Stimulated activated CD8-positive, alpha-beta memory T cell treated with anti-CD3 and anti-CD28 coated beads, Interleukin-15, amount 100 ng/mL, for 24 hours (primary cell): ENCODE measurements at regions not wholly inside any gene's neighbourhood (a gene's known extent, or its start where the extent isn't known, plus 50 kb on each side); places are given as distances from the start of the nearest gene placed in this dataset.

Experiments
- DNase-seq: peaks from one replicate; pipeline ENCODE4 v3.0.0-alpha.2; 2020; ENCODE audit warnings: low read depth

DNA sequence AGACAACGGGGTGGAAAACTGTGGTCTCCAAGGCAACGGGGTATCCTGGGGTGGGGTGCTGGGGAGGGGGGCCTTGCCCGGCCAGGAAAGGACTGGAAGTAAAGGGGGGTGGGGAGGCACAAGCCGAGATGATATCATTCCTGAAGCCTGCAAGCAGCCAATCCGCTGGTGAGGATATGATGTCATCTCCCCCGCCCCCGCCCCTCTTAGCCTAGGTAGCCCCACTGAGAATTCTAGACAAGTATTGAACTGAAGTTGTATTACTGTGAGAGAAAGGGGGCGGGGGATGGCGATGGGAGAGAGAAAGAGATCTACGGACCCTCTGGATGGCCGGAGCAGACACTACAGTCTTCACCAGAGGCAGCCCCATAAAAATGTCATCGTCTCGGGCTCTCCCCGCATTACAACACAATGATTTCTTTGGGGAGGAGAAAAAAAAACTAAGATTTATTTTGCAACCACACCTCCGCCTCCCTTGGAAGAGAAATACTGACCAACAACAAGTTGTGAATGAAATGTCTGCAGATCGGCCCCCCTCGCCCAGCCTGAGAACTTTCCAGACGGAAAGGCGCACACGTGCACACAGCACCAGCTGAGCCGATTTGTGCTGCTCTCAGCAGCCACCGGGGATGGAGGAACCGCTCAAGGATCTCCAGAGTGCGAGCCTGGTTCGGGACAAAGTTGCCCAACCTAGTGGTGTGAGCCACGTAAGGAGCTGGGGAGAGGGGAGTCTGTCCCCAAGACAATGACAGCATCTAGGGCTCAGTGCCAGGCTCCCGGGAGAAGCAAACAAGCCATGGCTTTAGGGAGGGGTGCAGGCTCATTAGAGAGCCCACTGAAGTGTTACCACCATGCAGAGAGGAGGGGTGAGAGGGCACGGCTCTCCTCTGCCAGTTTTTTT is 222.1 kb downstream of the SOX9 start:
- DNase-seq, result no peak

DNA sequence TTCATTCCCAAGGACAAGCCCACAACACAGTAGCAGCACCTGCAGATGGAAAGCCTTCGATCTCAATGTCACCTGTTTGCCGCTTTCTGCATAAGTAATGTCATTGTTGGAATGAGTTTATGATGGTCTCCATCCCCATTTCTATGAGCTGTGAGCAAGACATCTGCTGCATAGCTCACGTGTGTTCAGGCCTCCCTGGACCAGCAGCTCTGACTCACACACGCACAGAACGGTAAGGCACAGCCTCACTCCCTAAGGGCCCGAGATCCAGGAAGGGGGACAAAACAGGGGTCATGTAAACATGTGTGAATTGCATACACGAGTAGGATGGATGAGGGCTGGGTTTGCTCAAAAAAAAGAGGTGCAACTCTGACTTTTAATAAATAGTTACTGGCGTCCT is 223.1 kb downstream of the SOX9 start:
- no peak for DNase-seq

DNA sequence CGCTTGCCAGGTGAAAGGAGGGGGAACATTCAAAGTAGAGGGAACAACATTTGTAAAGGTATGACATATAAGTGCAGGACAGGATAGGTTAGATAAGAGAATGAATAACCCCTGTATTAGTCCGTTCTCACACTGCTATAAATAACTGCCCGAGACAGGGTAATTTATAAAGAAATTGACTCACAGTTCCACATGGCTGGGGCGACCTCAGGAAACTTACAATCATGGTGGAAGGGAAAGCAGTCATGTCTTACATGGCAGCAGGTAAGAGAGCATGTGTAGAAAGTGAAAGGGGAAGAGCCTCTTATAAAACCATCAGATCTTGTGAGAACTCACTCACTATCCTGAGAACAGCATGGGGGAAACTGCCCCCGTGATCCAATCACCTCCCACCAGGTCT is 223.8 kb downstream of the SOX9 start:
- DNase-seq, result no peak

DNA sequence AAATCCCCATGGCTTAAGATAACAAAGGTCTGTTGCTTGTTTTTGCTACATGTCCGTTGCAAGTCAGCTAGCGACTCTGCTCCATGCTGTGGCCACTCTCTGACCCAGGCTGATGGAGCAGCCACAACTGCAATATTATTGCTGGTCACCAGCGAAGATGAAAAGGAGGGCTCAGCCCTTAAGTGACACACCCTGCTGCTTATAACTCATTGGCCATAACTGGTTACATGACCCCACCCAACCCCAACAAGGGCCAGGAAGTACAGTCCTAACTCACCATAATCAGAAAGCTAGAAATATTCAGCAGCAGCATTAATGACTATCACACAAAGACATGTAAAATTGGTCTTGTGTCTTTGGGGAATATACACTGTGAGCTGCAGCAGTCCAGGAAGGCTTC is 224.3 kb downstream of the SOX9 start:
- no peak for DNase-seq

DNA sequence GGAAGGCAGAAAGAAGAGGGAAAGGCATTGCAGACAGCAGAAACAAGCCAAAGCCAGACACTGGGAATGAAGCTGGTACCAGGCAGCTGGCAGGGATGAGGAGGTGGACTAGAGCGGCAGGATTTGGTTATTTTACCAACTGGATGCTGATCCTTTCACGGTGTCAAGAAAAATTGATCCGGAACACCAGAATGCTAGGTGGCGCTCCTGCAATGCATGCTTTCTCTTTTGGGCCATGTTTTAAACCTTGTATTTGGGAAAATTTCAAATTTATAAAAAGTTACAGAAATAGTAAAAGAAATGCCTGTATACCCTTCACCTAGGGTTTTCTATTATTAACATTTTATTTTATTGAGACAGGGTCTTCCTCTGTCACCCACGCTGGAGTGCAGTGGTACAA is 224.7 kb downstream of the SOX9 start:
- DNase-seq, result no peak

DNA sequence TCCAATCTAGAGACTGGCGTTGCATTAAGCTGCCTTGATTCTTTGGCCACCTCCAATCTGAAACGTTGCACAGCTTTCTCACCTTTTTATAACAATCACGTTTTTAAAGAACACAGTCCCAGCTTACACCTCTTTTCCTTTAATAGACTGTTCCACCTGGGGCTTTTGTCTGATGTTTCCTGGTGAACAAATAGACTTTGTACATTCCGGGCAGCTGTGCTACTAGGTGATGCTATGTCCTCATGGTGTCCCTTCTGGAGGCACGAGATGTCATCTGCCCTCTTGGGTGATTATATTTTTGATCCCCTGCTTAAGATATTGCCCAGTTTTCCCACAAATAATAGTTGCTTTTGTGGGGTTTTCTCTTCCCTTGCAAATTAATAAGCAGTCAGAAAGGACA is 225.5 kb downstream of the SOX9 start:
- DNase-seq, result no peak

DNA sequence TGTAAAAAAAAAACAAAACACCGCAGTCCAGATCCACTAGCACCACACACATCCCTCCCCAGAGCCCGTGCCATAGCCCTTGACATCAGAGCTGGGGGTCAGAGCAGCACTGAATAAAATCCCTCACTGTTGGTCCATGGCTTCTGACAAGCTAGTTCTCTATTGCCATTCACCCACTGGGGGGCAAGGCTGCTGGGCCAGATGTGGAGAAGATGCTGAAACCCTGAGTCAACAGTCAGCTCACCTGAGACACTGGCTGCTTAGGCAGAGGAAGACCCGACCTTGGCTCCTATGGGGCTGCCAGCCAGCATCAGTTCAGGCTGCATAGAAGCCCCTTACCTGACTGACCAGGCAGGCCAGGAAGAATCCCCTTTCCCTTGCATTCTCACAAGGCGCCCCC is 228.2 kb downstream of the SOX9 start:
- no peak for DNase-seq

DNA sequence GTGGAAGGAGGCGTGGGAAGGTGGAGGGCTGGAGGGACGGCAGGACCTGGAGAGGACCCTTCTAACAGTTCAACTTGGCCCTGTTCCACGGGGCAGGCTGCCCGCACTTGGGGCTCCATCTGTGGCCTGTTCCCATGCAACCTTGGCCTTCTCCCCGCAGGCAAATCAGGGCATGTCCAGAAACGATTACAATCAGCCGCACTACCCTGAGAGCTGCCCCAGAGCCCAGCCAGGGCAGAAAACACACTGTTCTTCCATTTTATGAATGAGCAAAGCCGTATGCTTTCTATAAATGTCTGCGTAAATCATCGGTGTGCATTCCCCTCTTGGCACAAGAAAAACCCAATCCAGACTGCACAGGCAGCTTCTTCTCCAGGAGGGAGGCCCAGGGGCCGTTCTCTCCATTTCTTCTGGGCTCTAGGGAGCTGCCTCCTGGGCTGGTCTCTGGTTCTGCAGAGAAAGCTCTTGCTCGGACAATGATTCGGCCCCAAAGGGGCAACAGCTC is 228.7 kb downstream of the SOX9 start:
- DNase-seq, result no peak

DNA sequence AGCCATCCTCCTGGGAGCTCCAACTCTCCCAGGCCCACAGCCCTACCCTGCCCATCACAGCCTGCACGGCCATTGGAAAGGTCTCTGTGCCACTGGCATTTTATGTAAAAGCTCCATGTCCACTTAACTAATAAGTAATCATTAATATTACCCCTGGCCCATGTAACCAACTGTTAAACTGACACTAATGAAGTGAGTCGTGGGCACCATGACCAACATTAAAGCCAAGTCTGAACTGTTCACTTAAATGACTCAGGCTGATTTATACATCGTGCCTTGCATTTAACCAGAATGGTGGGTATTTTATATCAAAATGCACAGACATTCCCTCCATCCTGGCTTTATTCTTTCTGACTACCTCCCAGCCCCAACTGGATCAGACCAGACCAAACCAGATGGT is 229.3 kb downstream of the SOX9 start:
- no peak for DNase-seq

DNA sequence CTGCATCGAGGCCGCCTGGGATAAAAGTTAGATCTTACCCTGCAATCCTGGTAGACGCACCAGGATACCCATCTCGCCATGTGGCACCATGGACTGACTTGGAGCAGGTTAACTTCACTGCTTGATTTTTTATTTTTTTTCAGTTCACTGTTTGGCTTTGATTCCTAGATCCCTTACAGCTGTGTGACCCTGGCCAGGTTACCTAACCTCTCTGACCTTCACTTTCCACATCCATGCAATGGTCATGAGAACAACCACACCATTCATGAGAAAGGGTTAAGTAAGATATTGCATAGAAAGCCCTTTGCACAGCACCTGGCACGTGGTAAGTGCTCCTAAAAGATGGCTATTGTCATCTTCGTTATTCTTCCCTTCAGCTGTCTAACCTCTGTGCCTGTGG is 230.5 kb downstream of the SOX9 start:
- DNase-seq, result no peak

DNA sequence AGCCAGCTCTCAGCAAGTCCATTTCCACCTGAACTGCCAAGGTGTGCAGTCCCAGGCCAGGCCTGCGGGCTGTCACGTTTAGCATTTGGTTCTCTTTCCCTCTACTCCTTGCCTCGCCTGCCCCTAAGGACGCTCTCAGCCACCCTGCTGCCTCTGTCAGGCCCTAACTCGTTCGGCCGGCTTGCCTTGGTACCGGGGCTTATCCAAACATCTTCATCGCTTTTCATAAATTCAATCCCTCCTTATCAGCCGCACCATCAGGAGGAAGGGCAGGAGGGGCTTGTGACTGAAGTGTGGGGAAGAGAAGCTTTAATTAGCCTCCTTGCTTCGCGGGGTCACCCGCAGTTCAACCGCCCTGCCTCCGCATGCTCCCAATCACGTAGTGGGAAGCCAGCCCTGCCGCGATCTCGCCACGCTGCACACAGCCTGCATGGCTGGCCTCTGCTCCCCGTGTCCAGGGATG is 231.1 kb downstream of the SOX9 start:
- no peak for DNase-seq

DNA sequence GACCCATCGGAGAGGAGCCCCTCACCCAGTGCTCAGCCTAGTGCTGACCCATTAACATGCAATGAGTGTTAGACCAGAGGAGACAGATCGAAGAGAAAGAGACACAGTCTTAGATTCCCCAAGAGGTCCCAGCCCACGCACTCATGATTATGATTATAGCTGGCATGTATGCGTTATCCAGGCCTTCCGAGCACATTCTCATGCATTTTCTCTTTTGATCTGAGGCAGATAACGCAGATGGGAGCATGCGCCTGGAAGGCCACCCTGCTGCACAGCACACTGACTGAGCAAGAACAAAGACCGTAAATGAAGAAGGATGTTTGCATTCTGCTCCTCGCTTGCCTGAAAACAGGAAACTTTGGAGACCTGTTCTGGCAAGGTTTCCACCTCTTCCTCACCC is 232.7 kb downstream of the SOX9 start:
- no peak for DNase-seq

DNA sequence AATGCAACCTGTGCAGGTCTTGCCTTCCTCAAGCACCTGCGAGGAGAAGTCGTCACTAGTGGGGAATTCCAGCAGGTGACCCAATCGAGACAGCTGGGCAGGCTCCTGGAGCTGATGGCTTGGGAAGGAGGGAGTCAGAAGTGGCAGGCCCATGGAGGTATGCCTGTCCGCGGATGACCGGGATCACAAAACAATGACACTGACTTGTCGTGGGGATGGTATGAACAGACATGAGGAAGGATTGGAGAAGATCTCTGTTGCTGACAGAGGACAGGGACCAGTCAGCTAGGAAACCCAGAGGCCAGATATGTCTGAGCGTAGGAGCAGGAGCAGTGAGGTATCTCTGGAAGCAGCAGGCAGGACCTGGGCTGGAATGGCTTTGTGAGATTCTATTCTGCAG is 233.3 kb downstream of the SOX9 start:
- no peak for DNase-seq

DNA sequence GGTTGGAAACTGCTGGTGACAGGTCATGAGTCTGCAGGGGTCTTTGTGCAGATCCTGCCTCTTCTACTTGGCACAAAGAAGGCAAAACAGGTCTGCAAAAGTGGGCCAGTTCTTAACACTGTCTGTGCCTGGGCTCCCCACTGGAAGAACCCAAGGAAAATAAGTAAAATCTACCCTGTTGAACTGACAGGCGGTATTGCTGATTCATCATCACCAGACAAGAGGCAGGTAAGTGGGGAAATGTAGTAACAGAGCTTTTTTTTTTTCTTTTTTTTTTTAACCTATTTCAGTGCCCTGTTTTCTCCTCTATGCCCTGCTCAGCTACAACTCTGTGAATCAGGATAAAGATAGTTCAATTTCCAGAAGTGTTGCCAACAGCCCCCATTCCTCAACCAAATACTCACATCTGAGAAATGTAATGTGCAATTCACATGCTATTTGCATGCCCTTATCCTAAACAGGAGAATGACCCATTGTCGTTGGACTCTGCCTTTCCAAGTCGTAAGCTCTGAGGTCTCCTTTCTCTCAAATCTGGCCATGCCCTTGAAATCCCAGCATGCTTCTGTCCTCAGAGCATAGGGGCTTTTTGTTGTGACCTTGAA is 237.0 kb downstream of the SOX9 start:
- DNase-seq, result no peak

DNA sequence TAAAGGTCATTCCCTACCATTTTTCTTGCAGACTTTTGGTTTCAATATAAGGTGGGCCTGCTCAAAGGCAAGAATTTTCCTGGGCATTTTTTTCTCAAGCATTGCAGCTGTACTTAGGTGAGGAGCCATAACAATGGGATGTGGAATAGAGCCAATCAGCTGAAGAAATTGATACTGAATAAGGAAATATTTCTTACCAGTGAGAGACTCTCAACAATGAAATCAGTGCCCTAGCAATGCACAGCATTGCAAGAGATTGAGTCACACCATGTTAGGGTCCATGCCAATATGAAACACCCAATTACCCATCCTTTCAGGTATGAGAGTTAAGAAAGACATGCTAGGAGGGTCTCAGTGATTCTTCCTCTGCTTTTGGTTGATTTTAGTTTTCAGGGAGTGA is 237.6 kb downstream of the SOX9 start:
- no peak for DNase-seq

DNA sequence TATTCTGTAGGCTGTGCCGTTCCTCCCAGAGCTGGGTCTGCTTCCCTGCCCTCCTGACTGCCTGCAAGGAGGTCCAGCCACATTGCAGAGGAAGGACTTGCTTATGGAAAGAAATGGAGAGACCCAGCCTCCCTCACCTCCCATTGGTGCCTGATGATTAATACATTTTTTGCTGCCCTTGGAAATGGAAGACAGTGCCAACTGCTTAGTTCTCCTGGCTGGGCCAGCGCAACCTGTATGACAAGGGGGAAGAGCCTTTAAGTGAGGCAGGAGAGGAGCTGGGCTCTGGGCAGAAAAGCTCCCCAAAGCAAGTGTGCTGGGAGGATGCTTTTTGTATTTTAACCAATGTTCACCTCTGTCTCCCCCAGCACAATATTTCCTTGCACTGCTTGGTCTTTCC is 238.5 kb downstream of the SOX9 start:
- DNase-seq, result no peak

DNA sequence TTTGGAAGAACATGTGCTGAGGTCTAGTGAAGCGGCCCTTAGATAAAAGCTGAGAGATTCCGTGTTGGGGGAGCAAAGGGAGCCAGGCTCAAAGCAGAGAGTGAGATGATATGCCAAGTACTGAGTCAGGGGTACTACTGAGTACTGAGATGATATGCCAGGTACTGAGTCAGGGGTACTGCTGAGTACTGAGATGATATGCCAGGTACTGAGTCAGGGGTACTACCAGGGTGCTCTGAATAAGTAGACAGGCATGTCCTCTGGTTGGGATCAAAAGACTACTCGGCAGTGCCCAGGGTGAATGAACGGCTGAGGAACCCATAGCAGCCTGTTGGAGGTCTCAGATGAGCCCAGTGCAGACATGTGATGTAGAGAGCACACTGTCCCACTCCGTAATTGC is 239.0 kb downstream of the SOX9 start:
- DNase-seq, result no peak

DNA sequence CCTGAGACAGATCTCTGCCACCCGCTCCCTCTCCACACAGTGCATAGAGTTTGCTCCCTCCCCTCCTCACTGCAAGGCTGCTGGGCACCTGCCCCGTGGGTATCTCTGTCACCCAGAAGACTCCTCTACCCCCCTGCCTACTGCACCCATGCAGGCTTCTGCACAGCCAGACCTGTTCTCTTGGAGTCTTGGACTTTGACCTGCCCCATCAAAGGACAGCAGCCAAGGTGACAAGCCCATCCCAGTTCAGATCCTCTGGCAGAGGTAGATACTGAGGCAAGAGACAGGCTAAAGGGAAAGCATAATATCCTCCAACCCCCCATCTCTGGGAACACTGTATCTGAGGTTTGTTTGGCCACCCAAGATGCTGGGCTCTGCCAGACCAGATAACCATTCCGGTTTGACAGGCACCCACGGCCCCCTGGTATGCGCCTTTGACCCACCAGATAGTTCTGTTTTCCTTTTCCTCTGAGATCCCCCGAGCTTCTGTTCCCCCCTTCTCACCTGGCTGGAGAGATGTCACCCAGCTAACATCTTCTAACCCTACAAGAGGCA is 239.6 kb downstream of the SOX9 start:
- no peak for DNase-seq

DNA sequence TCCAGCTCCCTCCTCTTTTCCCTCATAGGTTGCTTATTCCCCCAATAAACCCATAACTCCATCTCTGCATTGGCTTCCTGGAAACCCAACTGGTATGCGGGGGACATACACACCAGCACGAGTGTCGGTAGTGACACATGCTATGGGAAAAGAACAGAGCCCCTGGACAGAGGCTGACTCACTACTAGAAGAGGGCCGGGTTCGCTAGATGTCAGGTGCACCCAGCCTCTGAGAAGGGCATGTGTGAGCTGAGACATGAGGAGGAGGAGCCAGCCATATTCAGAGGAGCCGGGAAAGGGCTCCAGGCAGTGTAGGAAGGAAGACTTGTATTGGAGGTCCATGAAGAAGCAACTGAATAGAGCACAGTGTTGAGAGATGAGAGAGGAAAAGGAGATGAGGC is 241.1 kb downstream of the SOX9 start:
- no peak for DNase-seq

DNA sequence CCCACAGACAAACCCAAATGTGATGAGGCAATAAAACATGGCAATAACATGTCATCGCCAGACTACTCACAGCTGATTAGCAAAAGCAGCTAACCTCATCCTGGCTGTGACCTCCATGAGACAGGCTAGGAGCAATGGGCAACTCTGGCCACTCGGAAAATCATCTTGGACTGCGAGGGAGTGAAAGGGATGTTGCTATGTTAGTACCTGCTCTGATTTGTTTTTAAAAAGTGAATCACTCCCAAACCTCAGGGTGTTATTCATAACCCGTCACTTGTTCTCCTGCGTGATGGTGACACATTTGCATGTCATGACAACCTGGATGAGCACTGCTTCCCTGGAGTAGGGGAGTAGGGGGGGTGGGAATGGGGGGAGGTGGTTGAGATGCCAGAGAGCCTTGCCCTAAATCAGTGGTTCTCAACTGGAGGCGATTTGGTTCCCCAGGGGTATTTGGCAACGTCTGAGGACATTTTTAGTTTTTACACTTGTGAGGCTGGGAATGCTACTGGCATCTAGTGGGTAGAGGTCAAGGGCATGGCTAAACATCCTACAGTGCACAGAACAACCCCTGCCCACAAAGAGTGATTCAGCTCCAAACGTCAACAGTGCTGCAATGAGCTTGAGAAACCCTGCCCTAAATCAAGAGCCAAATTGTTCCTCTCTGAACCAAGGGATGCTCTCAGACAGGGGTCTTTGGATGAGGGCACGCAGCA is 241.7 kb downstream of the SOX9 start:
- no peak for DNase-seq

DNA sequence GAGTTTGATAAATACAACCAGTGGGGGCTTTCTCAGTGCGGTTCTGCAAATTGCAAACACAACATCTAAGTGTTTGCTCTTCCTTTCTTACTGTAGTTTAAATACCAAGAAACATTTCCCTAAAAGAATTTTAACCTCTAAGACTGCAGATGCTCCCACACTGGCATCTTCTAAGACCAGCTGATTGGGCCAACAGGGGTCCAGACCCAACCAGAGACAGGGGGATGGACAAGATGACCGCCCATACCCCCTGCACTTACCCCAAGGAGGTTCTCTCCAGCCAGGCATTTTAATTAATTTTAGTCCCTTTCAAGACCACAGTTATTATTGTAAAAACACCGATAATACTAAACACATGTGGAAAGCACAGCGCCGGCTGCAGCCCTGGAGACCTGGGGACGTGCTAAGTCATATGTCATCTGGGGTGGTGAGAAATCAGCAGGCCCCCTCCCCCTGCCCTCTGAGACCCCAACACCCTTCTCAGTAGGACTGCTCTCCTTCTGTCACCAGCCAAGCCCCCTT is 242.3 kb downstream of the SOX9 start:
- no peak for DNase-seq

DNA sequence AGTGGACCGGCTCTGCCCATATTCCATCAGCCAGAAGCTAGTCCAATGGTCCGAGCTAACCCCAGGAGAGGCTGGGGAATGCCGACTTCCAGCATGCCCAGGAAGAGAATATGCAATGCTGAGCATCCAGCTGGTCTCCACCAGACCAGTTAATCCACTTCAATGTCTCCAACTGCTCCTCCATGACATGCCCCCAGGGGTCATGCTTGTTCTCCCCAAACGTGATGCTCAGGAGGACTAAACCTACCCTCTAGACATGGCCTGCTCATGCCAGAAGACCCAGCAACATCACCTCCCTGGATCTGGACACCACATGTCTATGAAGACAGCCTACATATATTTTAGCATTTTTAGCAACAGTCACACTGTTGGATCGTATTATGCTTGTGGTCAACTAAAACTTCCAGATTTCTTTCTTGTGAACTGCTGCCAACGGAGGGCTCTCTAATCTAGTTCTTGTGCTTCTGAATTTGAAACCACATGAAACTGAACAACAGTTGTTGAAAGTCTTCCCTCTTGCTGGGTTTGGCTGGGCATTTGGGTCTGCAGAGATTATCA is 245.1 kb downstream of the SOX9 start:
- no peak for DNase-seq
